ENCODE measurements at regions not wholly inside any gene's neighbourhood (a gene's known extent, or its start where the extent isn't known, plus 50 kb on each side); places are given as distances from the start of the nearest gene placed in this dataset.

DNA sequence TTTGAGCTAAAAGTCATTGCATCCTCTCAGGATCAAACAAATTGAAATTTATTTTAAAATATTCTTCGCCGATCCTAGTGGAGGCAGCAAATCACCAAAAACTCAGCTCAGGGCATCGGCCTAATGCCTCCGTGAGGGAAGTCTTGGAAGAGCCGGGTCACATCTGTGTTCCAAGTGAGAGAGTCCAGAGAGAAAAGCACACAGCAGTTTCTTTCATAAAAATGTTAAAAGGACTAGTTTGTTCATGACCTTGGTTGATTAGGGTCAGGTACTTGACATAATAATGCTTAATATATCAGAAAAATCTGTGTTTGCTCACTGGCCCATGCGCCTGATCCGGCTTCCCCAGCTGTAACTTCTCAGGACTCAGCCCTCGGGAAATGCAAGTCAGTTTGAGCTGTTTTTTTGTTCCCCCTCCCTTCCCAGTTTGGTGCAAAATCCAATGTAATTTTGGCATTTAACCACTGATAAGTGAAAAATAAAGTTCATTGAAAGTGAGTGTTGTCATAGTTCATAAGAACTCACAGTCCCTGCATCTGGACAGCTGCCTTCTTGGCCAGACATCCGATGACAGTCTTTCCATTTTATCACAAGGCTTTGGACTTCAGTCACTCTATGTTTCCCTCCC, 161.7 kb downstream of the CAND1 start:
- TF ChIP-seq RAD21 (IDR thresholded peaks at IDR 0.05; ENCODE audit: low read depth) (peak; percentile 34), TAF1 (IDR thresholded peaks at IDR 0.05; ENCODE audit: low read depth) (no peak), YY1 (IDR thresholded peaks at IDR 0.05; ENCODE audit: low read depth) (no peak)

DNA sequence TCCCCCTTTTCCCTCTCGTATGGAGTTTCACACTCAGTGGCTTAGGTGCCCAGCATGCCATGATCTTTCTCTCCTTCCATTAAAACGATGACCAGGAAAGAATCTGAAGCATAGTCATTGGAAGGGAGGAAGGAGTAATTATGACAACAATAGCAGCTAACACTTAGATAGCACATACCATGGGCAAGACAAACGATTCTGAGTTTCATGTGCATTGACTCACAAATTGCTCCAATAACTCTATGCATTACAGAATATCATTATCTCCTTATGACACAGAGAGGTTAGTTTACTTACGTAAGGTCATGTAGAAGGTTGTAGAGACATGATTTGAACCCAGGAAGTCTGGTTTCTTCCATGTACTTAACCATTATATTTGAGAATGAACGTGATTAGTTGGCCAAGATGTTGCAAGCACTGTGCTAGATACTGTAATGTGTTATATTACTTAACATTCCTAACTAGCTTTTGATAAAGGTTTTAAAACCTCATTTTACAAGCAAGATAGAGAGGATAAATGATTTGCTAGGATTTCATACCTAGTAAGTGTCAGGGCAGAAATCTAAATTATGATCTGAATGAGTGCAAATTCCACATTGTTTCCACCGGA, 162.4 kb downstream of the CAND1 start:
- TF ChIP-seq TAF1 (IDR thresholded peaks at IDR 0.05; ENCODE audit: low read depth), result no peak
- TF ChIP-seq TCF12 (IDR thresholded peaks at IDR 0.05; ENCODE audit: low read depth), result no peak
- TF ChIP-seq ZBTB7A (IDR thresholded peaks at IDR 0.05; ENCODE audit: low read depth), result no peak
- no peak for TF ChIP-seq RAD21 (IDR thresholded peaks at IDR 0.05; ENCODE audit: low read depth)

DNA sequence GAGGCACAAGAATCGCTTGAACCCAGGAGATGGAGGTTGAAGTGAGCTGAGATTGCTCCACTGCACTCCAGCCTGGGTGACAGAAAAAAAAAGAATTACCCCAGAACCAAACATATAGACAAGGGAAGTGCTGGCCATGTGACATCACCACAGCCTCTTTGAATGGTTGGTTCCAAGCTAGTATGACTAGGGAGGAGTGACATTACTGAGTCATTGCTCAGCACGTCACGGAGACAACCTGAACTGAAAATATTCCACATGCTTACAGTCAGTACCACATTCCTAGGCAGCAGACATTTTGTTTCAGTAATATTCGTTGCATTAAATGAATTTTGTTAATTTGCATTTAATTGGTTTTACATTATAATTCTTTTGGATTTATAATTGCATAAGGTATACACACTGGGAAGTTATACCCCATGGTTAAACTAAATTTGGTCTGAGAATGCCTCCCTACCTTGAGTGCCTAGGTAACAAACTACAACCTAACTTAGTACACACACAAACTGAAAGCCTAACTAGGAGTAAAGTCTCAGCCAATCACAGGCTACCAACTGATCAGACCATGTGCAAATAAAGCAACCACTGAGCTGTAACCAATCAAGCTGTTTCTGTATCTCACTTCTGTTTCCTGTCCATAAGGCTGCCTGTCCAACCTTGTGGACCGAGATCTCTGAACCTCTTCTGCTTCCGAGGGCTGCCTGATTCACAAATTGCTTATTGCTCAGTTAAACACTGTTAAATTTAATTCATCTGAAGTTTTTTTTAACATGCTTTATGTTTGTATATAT, 164.4 kb downstream of the CAND1 start:
- TF ChIP-seq EGR1 (IDR thresholded peaks at IDR 0.05), result no peak
- TF ChIP-seq, protein P1, sequence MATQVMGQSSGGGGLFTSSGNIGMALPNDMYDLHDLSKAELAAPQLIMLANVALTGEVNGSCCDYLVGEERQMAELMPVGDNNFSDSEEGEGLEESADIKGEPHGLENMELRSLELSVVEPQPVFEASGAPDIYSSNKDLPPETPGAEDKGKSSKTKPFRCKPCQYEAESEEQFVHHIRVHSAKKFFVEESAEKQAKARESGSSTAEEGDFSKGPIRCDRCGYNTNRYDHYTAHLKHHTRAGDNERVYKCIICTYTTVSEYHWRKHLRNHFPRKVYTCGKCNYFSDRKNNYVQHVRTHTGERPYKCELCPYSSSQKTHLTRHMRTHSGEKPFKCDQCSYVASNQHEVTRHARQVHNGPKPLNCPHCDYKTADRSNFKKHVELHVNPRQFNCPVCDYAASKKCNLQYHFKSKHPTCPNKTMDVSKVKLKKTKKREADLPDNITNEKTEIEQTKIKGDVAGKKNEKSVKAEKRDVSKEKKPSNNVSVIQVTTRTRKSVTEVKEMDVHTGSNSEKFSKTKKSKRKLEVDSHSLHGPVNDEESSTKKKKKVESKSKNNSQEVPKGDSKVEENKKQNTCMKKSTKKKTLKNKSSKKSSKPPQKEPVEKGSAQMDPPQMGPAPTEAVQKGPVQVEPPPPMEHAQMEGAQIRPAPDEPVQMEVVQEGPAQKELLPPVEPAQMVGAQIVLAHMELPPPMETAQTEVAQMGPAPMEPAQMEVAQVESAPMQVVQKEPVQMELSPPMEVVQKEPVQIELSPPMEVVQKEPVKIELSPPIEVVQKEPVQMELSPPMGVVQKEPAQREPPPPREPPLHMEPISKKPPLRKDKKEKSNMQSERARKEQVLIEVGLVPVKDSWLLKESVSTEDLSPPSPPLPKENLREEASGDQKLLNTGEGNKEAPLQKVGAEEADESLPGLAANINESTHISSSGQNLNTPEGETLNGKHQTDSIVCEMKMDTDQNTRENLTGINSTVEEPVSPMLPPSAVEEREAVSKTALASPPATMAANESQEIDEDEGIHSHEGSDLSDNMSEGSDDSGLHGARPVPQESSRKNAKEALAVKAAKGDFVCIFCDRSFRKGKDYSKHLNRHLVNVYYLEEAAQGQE (IDR thresholded peaks at IDR 0.05; ENCODE audit: low read depth), result no peak
- TF ChIP-seq, protein P2, sequence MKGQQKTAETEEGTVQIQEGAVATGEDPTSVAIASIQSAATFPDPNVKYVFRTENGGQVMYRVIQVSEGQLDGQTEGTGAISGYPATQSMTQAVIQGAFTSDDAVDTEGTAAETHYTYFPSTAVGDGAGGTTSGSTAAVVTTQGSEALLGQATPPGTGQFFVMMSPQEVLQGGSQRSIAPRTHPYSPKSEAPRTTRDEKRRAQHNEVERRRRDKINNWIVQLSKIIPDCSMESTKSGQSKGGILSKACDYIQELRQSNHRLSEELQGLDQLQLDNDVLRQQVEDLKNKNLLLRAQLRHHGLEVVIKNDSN (IDR thresholded peaks at IDR 0.05), result no peak
- TF ChIP-seq FOXM1 (IDR thresholded peaks at IDR 0.05; ENCODE audit: borderline replicate concordance, low read depth), result no peak
- no peak for TF ChIP-seq TCF12 (IDR thresholded peaks at IDR 0.05; ENCODE audit: low read depth)
- TF ChIP-seq, protein P3, sequence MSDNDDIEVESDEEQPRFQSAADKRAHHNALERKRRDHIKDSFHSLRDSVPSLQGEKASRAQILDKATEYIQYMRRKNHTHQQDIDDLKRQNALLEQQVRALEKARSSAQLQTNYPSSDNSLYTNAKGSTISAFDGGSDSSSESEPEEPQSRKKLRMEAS (IDR thresholded peaks at IDR 0.05), result no peak
- no peak for TF ChIP-seq TEAD4 (IDR thresholded peaks at IDR 0.05)
- TF ChIP-seq TAF1 (IDR thresholded peaks at IDR 0.05; ENCODE audit: low read depth), result no peak
- TF ChIP-seq NFIC (IDR thresholded peaks at IDR 0.05), result no peak
- no peak for TF ChIP-seq ZBTB7A (IDR thresholded peaks at IDR 0.05; ENCODE audit: low read depth)
- TF ChIP-seq EP300 (IDR thresholded peaks at IDR 0.05; ENCODE audit: borderline replicate concordance), result no peak
- no peak for TF ChIP-seq CREB1 (IDR thresholded peaks at IDR 0.05; ENCODE audit: low read depth)
- TF ChIP-seq CEBPB (IDR thresholded peaks at IDR 0.05), result no peak

DNA sequence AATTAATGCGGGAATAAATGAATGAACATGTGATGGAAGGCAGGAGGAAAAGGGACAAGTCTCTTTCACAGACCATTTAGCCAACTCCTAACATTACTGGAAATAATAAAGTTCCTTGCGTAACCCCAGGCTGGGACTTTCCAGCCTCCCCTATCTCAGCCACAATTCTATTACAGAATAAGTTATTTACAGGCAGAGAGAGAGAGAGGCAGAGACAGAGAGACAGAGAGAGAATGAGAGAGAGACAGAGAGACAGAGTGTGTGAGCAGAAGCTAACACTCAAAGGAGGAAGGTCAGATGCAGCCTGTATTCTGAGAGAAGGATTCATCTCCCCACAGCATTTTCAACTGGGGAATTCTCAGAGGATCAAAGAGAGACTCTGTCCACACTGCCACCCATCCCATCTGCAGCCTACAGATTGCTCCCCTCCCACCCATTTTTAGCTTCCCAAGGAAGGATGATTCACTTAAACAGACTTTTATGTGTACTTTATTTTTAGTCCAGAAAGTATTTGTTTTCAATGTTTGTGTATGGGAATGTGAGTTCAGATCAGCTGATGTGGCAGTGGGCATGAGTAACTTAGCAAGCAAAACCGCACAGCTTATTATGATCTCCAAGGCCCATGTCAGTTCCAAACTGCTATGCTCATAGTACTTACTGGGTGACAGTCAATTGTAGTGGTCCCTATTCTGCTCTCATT, 165.7 kb downstream of the CAND1 start:
- TF ChIP-seq, protein P3 (IDR thresholded peaks at IDR 0.05), result no peak
- TF ChIP-seq TCF12 (IDR thresholded peaks at IDR 0.05; ENCODE audit: low read depth), result no peak
- no peak for TF ChIP-seq CEBPB (IDR thresholded peaks at IDR 0.05)
- no peak for TF ChIP-seq EGR1 (IDR thresholded peaks at IDR 0.05)
- no peak for TF ChIP-seq TAF1 (IDR thresholded peaks at IDR 0.05; ENCODE audit: low read depth)
- TF ChIP-seq ZBTB7A (IDR thresholded peaks at IDR 0.05; ENCODE audit: low read depth), result no peak

DNA sequence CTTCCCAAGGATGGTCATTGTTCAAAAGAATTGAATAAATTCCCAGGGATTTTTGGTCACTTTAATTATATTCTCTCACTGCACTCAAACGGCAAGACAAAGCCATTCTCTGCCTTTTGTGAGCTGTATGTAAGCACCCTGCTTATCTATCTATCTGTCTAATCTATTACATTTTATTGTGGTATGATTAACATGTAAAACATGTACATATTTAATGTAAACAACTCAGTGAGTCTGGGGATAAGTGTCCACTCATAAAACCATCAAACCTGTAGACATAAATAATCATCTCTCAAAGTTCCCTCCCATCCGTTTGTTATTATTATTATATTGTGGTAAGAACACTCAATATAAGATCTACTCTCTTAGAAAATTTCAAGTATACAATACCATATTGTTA, 167.1 kb downstream of the CAND1 start:
- TF ChIP-seq, protein P3 (IDR thresholded peaks at IDR 0.05), result no peak
- no peak for TF ChIP-seq NFIC (IDR thresholded peaks at IDR 0.05)
- no peak for TF ChIP-seq FOXM1 (IDR thresholded peaks at IDR 0.05; ENCODE audit: borderline replicate concordance, low read depth)

DNA sequence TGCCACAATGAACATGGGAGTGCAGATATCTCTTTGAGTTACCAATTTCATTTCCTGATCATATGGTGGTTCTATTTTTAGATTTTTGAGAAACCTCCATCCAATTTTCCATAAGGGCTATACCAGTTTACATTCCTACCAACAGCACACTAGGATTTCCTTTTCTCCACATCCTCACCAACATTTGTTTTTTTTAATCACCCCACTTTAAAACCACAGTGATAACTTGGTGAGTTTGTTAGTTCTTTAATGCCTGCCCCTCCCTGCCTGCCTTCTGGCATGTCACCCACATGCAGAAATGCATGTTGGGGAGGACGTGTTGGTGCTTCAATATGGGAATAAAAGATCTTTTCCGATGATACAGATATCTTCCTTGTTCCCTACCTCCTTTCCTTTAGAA, 167.9 kb downstream of the CAND1 start:
- TF ChIP-seq TCF12 (IDR thresholded peaks at IDR 0.05; ENCODE audit: low read depth) (no peak), CREB1 (IDR thresholded peaks at IDR 0.05; ENCODE audit: low read depth) (no peak), TEAD4 (IDR thresholded peaks at IDR 0.05) (no peak)
- TF ChIP-seq, protein P3 (IDR thresholded peaks at IDR 0.05), result no peak

DNA sequence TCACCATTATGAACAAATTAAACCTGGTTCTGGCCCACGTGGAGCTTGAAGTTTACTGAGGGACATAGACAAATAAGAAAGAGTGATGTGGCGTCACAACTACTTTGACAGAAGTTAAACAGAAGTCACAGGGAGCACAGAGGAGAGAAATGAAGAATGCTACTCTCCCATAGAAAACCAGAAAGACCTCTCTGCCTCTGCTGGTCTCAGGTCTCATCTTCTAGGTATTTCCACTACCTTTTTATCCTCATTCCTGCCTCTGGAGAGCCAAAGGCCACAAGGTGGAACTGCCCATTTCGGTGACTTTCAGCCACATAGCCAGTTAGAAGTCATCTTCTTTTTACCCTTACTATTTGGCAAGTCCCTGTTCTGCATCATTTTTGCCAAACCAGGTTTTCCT, 170.5 kb downstream of the CAND1 start:
- TF ChIP-seq EGR1 (IDR thresholded peaks at IDR 0.05), result no peak
- no peak for TF ChIP-seq NFIC (IDR thresholded peaks at IDR 0.05)
- no peak for TF ChIP-seq RAD21 (IDR thresholded peaks at IDR 0.05; ENCODE audit: low read depth)
- TF ChIP-seq, protein P2 (IDR thresholded peaks at IDR 0.05), result no peak
- no peak for TF ChIP-seq CREB1 (IDR thresholded peaks at IDR 0.05; ENCODE audit: low read depth)
- TF ChIP-seq CEBPB (IDR thresholded peaks at IDR 0.05), result no peak
- TF ChIP-seq ZBTB7A (IDR thresholded peaks at IDR 0.05; ENCODE audit: low read depth), result no peak
- TF ChIP-seq FOXM1 (IDR thresholded peaks at IDR 0.05; ENCODE audit: borderline replicate concordance, low read depth), result no peak
- TF ChIP-seq TEAD4 (IDR thresholded peaks at IDR 0.05), result no peak
- TF ChIP-seq, protein P1 (IDR thresholded peaks at IDR 0.05; ENCODE audit: low read depth), result no peak
- TF ChIP-seq, protein P3 (IDR thresholded peaks at IDR 0.05), result no peak
- TF ChIP-seq TCF12 (IDR thresholded peaks at IDR 0.05; ENCODE audit: low read depth), result no peak
- no peak for TF ChIP-seq TAF1 (IDR thresholded peaks at IDR 0.05; ENCODE audit: low read depth)
- no peak for TF ChIP-seq EP300 (IDR thresholded peaks at IDR 0.05; ENCODE audit: borderline replicate concordance)
- no peak for TF ChIP-seq YY1 (IDR thresholded peaks at IDR 0.05; ENCODE audit: low read depth)

Measured in Ishikawa (cell line).